GM12875 (cell line): ENCODE measurements at regions not wholly inside any gene's neighbourhood (a gene's known extent, or its start where the extent isn't known, plus 50 kb on each side); places are given as distances from the start of the nearest gene placed in this dataset.

ENCODE experiments used
- H3K4me3 ChIP-seq: one replicate; pipeline ENCODE4 v1.5.1; 2011; ENCODE audit warnings: low read depth, low read length, control low read depth
- TF ChIP-seq, protein P1 (sequence below): IDR thresholded peaks from 2 replicates; pipeline ENCODE4 v1.5.1; 2011; ENCODE audit warnings: low read depth, mild to moderate bottlenecking, control low read depth, inconsistent platforms, low read length, moderate library complexity, borderline replicate concordance; ENCODE audit not compliant: insufficient read depth

DNA sequence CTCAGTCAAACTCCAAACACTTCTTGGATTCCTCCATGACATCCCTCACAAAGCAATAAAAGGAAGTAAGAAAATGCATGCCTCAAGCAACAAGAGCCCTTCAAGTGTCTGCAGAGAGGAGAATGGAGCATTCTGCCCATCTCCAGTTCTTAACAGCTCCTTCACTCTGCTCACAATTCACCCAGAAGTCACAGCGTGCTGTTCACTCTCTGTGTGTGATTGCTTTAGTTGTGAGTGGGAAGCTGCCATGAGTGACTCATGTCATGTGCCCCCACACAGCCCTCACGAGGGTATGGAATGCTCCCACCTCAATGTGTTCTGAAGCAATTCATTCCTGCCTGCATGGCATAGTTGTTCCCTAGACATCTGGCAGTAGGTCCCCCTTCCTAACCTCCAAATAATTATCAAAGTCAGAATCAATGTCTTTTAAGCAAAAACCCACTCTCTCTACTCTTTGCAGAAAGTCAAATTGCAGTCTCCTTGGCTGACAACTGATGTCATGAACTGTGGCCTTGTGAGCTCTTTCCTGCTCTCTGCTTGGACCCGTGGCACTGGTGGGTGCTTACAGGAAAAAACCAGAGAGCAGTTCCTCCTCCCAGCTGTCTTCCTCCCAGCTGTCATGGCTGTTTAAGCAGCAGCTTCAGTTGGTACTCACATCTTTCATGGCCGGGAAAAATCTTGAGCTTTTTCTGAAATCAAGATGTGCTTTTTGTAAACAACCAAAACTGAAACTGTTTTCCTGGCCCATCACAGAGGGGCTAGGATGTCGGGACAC lies 112.1 kb upstream of the SPON1 start:
- TF ChIP-seq, protein P1, sequence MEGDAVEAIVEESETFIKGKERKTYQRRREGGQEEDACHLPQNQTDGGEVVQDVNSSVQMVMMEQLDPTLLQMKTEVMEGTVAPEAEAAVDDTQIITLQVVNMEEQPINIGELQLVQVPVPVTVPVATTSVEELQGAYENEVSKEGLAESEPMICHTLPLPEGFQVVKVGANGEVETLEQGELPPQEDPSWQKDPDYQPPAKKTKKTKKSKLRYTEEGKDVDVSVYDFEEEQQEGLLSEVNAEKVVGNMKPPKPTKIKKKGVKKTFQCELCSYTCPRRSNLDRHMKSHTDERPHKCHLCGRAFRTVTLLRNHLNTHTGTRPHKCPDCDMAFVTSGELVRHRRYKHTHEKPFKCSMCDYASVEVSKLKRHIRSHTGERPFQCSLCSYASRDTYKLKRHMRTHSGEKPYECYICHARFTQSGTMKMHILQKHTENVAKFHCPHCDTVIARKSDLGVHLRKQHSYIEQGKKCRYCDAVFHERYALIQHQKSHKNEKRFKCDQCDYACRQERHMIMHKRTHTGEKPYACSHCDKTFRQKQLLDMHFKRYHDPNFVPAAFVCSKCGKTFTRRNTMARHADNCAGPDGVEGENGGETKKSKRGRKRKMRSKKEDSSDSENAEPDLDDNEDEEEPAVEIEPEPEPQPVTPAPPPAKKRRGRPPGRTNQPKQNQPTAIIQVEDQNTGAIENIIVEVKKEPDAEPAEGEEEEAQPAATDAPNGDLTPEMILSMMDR, result no peak
- H3K4me3 ChIP-seq, result no peak overlapping the region

DNA sequence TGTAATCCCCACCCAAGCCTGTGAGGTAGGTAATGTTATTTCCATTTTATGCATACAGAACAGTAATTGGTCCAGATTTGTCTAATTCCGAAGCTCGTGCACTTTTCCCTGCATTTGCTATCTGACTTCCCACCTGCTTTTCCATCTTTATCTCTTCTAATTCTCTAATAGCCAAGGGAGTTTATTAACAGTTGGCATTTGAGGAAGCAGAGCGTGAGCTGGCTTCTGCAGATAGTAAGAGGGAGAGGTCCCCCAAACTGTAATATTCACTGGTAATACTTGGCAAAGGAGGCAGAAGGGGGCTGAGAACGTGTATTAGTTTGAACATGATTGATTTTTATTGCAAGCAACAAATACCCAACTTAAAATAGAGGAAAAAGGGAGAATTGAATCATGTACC lies 110.8 kb upstream of the SPON1 start:
- H3K4me3 ChIP-seq, result no peak overlapping the region
- TF ChIP-seq, protein P1, result no peak

DNA sequence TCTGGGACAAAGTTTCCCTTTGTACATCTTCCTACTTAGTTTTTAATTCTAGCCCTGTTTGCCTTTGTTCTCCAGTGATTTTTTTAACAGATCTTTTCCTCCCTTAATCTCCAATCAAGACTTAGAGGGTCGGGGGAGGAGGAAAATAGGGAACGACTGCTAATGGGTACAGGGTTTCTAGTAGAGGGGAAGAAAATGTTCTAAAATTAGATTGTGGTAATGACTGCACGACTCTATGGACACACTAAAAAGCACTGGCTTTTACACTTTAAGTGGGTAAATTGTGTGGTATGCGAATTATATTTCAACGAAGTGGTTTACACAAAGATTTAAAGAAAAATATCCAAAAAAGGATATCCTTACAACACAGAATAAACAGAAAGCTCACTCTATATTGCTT lies 110.0 kb upstream of the SPON1 start:
- no peak overlapping the region for H3K4me3 ChIP-seq
- TF ChIP-seq, protein P1, result no peak

DNA sequence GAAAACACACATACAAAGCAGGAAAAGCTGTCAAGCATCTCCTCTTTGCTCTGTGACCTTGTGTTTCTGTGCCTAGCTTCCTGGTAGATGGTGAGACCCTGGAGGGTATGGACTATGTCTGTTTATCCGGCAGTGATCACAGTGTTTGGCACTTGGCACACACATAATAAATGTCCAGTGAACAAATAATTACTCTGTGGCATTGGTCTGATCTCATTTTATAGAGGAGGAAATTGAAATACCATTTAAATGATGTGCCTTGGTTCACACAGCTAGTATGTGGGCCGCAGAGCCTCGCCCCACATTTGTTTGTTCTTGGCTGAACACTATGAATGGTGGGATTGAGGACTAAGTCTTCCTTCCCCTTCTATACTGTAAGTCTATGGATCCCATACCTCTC lies 104.7 kb upstream of the SPON1 start:
- no peak overlapping the region for H3K4me3 ChIP-seq
- TF ChIP-seq, protein P1, result no peak

DNA sequence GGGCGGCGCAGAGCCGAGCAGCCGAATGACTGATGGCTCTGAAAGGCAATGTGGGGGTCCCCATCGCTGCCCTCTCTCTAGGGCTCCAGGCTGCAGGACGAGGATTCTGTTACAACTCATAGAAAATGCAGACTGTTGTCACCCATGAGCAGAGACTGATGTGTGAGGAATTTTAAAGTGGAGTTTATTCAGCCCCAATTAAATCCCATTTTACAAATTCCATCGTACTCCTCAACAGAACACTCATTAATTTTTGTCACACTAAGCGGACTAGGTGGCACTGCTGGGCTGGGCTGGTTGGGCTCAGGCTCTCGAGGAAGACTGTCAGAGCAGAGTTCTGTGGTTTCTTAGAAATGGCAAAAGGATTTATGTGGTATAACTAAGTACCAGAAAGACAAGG lies 102.6 kb upstream of the SPON1 start:
- no peak overlapping the region for H3K4me3 ChIP-seq
- TF ChIP-seq, protein P1, result no peak

DNA sequence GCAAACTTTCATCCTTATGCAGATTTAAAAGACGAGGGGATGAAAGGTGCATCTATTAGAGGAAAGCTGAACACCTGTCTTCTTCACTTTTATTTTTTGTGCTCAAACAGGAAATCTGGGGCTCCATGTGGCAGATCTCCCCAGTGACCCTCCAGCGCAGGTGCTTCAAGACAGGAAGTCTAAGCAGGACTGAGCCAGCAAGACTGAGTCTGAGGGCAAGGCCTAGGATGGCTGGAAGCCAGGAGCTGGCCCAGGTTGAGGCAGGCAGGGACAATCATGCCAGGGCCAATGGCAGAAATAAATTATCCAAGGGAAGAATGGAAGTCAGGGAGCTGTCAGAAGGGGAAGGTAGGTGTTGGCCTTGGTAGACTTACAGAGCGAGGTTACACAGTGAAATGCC lies 101.1 kb upstream of the SPON1 start:
- no peak overlapping the region for H3K4me3 ChIP-seq
- TF ChIP-seq, protein P1, result no peak

DNA sequence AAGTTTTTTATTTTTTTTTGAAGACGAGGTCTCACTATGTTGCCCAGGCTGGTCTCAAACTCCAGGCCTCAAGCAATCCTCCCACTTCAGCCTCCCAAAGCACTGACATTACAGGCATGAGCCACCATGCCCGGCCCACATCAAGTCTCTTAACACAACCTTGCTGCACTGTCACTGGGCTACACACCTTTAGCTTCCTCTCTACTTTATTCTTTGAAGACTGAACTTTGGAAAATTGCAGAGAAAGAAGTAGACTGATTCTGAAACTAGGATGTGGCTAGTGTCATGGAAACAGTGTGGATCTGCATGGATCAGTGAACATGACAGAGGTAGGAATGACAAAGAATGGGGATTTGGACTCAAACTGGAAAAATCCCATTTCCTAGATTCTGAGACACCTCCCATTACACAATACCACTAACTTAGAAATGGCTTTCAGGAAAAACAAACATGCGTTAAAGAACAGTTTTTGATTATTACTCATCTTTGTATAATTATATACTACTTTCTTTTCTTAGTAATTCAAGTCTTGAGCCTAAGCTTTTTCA lies 99.6 kb upstream of the SPON1 start:
- TF ChIP-seq, protein P1, result no peak
- H3K4me3 ChIP-seq, result no peak overlapping the region
